Psoas muscle (tissue), 7 donors: ENCODE measurements at regions not wholly inside any gene's neighbourhood (a gene's known extent, or its start where the extent isn't known, plus 50 kb on each side); places are given as distances from the start of the nearest gene placed in this dataset.

Experiments
- ATAC-seq, 4 donors: fragments of 200-7000 bp; cut with Tn5 transposase; one replicate each; pipeline ENCODE4 v1.9.1; 2020; ENCODE audit warnings: moderate library complexity in 3 of 4, mild to moderate bottlenecking in 2 of 4
- DNase-seq, 2 donors: peaks; one replicate each; pipeline ENCODE4 v3.0.0-alpha.2; 2020
- H3K27ac ChIP-seq: fragments of 200-600 bp; one replicate; pipeline ENCODE4 v1.8.0; 2022
- H3K27me3 ChIP-seq, 3 donors: fragments of 200-600 bp in 1 of 3; one replicate each; pipeline versions ENCODE4 v1.6.1 to v1.8.0; 2013 to 2022; ENCODE audit warnings: low read length in 2 of 3, mild to moderate bottlenecking in 2 of 3, moderate library complexity in 1 of 3; ENCODE audit not compliant: insufficient read depth in 3 of 3
- H3K36me3 ChIP-seq, 2 donors: fragments of 200-600 bp in 1 of 2; one replicate each; pipeline versions ENCODE4 v1.6.1 to v1.8.0; 2013 to 2022; ENCODE audit warnings: low read depth in 1 of 2, mild to moderate bottlenecking in 1 of 2, moderate library complexity in 1 of 2; ENCODE audit not compliant: insufficient read depth in 1 of 2
- H3K4me1 ChIP-seq: fragments of 200-600 bp; one replicate; pipeline ENCODE4 v1.8.0; 2022
- H3K4me3 ChIP-seq: fragments of 200-600 bp; one replicate; pipeline ENCODE4 v1.8.0; 2022; ENCODE audit warnings: mild to moderate bottlenecking
- H3K9me3 ChIP-seq: fragments of 200-600 bp; one replicate; pipeline ENCODE4 v1.8.0; 2022
- CTCF ChIP-seq: fragments of 200-600 bp; IDR thresholded peaks from one replicate; pipeline ENCODE4 v1.8.0; 2022; ENCODE audit warnings: antibody characterized with exemption
- WGBS, 3 donors: extraction: QIAGEN DNeasy Blood & Tissue Kit; methylation state at CpG; one replicate each; pipeline versions ENCODE4 v1.1.6 to v1.1.7; 2013; 5-methylcytosine and 5-hydroxymethylcytosine counted together
- intact Hi-C, 2 donors: fragments of 100-400 bp; cut with DNase I; formaldehyde crosslinking; loops; one replicate each; pipeline versions ENCODE4 v1.11.0 to v1.14.2; 2022
- donor health status: healthy with polysubstance abuse.
- donor health status: DM: no; HTN: no; CAD: no; lungs with moderate emphysema.
- donor health status: Bipolar disorder and iron deficiency.
- donor health status: healthy.
- donor health status: DM: yes; HTN: yes; CAD: no.
- donor health status: DM: no; HTN: no; CAD: no.
- donor health status: DM: yes; HTN: yes; CAD: no.

- H3K4me3 ChIP-seq, result no peak overlapping the region
- TF ChIP-seq CTCF, result no peak
- no peak for ATAC-seq
- DNase-seq, result no peak
- peaks cover 6% of the 10 kb centered on the region for H3K9me3 ChIP-seq
- no peaks in the 10 kb centered on the region for H3K36me3 ChIP-seq
- H3K27ac ChIP-seq, result no peak overlapping the region
- WGBS, 3 donors, result 91 to 93% (median 93%) methylated on average over 4 of the region's 4 CpGs
- H3K27me3 ChIP-seq, result peaks cover 0 to 43% (median 11%) of the 10 kb centered on the region in 3 donors
- no peaks in the 10 kb centered on the region for H3K4me1 ChIP-seq
- intact Hi-C loops, result no loop called here
Measured at GRCh38 chr14:104337351-104337750, 199.0 kb downstream of the KIF26A start.

GRCh38 chr14:104339361-104339760 lies 201.0 kb downstream of the KIF26A start:
- Histone ChIP-seq H3K27ac (no peak overlapping the region), H3K36me3 (no peaks in the 10 kb centered on the region), H3K9me3 (peaks cover 6% of the 10 kb centered on the region), H3K4me3 (no peak overlapping the region), H3K27me3 (peaks cover 0 to 31% (median 6%) of the 10 kb centered on the region in 3 donors), H3K4me1 (no peaks in the 10 kb centered on the region)
- no peak for DNase-seq
- 24 to 37% (median 26%) methylated on average over 1 of the region's 1 CpG for WGBS, 3 donors
- intact Hi-C loops, result no loop called here
- ATAC-seq, result no peak
- TF ChIP-seq CTCF, result no peak

GRCh38 chr14:104339829-104340228 lies 201.4 kb downstream of the KIF26A start:
- Histone ChIP-seq H3K27me3 (peaks cover 0 to 31% (median 6%) of the 10 kb centered on the region in 3 donors), H3K36me3 (no peaks in the 10 kb centered on the region), H3K4me3 (no peak overlapping the region), H3K27ac (no peak overlapping the region), H3K4me1 (no peaks in the 10 kb centered on the region), H3K9me3 (peaks cover 6% of the 10 kb centered on the region)
- intact Hi-C loops, result loop anchor here in 1 of 2 donors (10.0 kb wide), 1 partner anchor 205 kb away; the partner anchor contains the start of gene KIF26A
- TF ChIP-seq CTCF, result no peak
- ATAC-seq (no peak), DNase-seq (no peak)

GRCh38 chr14:104341532-104342434 lies 203.4 kb downstream of the KIF26A start:
- no peaks in the 10 kb centered on the region for H3K4me1 ChIP-seq
- peak; percentile 34 for TF ChIP-seq CTCF
- intact Hi-C loops, result loop anchor here in 1 of 2 donors (10.0 kb wide), 1 partner anchor 207 kb away; the partner anchor contains the start of gene KIF26A
- no peak for DNase-seq
- no peak overlapping the region for H3K27ac ChIP-seq
- peak in 1 of 4 donors; percentile 26 for ATAC-seq
- 45 to 58% (median 48%) methylated on average over 23 to 27 of the region's 27 CpGs for WGBS, 3 donors
- H3K36me3 ChIP-seq, result no peaks in the 10 kb centered on the region
- H3K27me3 ChIP-seq, result peaks cover 0 to 35% (median 3%) of the 10 kb centered on the region in 3 donors
- no peak overlapping the region for H3K4me3 ChIP-seq
- H3K9me3 ChIP-seq, result peaks cover 6% of the 10 kb centered on the region
